KMS-11 (cell line): ENCODE measurements at regions not wholly inside any gene's neighbourhood (a gene's known extent, or its start where the extent isn't known, plus 50 kb on each side); places are given as distances from the start of the nearest gene placed in this dataset.

Experiments
- H2AFZ ChIP-seq: fragments of 200-600 bp; sonication (generic); 2 replicates; pipeline ENCODE4 v1.6.1; 2016; ENCODE audit warnings: antibody characterized with exemption, mixed run types, low read depth
- H3K27ac ChIP-seq: fragments of 200-600 bp; sonication (generic); 2 replicates; pipeline ENCODE4 v1.6.1; 2016; ENCODE audit warnings: mild to moderate bottlenecking, mixed run types
- H3K27me3 ChIP-seq: fragments of 200-600 bp; sonication (generic); 2 replicates; pipeline ENCODE4 v1.6.1; 2017; ENCODE audit warnings: mild to moderate bottlenecking, low read depth, mixed run types, moderate library complexity; ENCODE audit not compliant: insufficient read depth
- H3K36me3 ChIP-seq: fragments of 200-600 bp; sonication (generic); 2 replicates; pipeline ENCODE4 v1.6.1; 2017; ENCODE audit warnings: mild to moderate bottlenecking, mixed run types; ENCODE audit not compliant: insufficient read depth
- H3K4me1 ChIP-seq: fragments of 200-600 bp; sonication (generic); 2 replicates; pipeline ENCODE4 v1.6.1; 2016; ENCODE audit warnings: mild to moderate bottlenecking, low read depth, mixed run types; ENCODE audit not compliant: poor library complexity, severe bottlenecking
- H3K4me2 ChIP-seq: fragments of 200-600 bp; sonication (generic); 2 replicates; pipeline ENCODE4 v1.7.0; 2016; ENCODE audit warnings: mild to moderate bottlenecking, mixed run types
- H3K4me3 ChIP-seq: fragments of 200-600 bp; sonication (generic); IDR thresholded peaks from 2 replicates; pipeline ENCODE4 v1.6.1; 2017; ENCODE audit warnings: low read depth, low read length, mixed read lengths; ENCODE audit not compliant: insufficient read depth
- H3K79me2 ChIP-seq: fragments of 200-600 bp; sonication (generic); 2 replicates; pipeline ENCODE4 v1.6.1; 2016; ENCODE audit warnings: low read depth, mixed run types; ENCODE audit not compliant: insufficient read depth
- H3K9ac ChIP-seq: fragments of 200-600 bp; sonication (generic); 2 replicates; pipeline ENCODE4 v1.6.1; 2016; ENCODE audit warnings: mild to moderate bottlenecking, mixed run types
- H4K20me1 ChIP-seq: fragments of 200-600 bp; sonication (generic); 2 replicates; pipeline ENCODE4 v1.6.1; 2016; ENCODE audit warnings: mild to moderate bottlenecking, mixed run types; ENCODE audit not compliant: insufficient read depth
- TF ChIP-seq, protein P1 (sequence below): fragments of 200-600 bp; sonication (generic); conservative IDR thresholded peaks from 2 replicates; pipeline ENCODE4 v1.6.1; 2017; ENCODE audit warnings: low read depth, mild to moderate bottlenecking, antibody characterized with exemption, low read length, moderate library complexity, mixed read lengths

DNA sequence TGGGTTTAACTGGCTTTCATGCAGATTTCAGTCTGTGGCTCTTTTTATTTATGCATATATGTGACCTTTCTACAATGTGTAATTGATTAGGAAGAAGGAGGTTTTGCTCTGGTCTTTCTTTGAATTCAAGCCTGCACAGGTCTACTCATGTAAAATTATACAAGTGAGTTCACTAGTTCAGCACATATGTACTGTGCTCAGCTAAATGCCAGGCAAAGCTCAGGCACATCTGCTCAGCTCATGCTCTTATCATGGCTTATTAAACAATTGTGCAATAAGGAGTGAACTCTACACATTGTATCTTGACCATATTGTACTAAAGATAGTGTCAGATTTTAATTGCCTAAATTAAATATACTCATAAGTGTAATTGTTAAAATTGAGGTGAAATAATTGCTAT is 378.4 kb downstream of the ADGRL2 start:
- Histone ChIP-seq H3K27me3 (no peaks in the 10 kb centered on the region), H2AFZ (no peak overlapping the region), H3K36me3 (no peaks in the 10 kb centered on the region), H3K79me2 (no peaks in the 10 kb centered on the region), H3K4me1 (no peaks in the 10 kb centered on the region), H3K4me3 (no peak overlapping the region), H4K20me1 (no peaks in the 10 kb centered on the region), H3K9ac (no peak overlapping the region), H3K4me2 (no peak overlapping the region), H3K27ac (no peak overlapping the region)
- TF ChIP-seq, protein P1, sequence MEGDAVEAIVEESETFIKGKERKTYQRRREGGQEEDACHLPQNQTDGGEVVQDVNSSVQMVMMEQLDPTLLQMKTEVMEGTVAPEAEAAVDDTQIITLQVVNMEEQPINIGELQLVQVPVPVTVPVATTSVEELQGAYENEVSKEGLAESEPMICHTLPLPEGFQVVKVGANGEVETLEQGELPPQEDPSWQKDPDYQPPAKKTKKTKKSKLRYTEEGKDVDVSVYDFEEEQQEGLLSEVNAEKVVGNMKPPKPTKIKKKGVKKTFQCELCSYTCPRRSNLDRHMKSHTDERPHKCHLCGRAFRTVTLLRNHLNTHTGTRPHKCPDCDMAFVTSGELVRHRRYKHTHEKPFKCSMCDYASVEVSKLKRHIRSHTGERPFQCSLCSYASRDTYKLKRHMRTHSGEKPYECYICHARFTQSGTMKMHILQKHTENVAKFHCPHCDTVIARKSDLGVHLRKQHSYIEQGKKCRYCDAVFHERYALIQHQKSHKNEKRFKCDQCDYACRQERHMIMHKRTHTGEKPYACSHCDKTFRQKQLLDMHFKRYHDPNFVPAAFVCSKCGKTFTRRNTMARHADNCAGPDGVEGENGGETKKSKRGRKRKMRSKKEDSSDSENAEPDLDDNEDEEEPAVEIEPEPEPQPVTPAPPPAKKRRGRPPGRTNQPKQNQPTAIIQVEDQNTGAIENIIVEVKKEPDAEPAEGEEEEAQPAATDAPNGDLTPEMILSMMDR = no peak

GRCh38 chr1:82177192-82177591 is 376.5 kb downstream of the ADGRL2 start:
- Histone ChIP-seq H3K4me3 (no peak overlapping the region), H3K9ac (no peak overlapping the region), H3K36me3 (no peaks in the 10 kb centered on the region), H3K27ac (no peak overlapping the region), H2AFZ (no peak overlapping the region), H3K27me3 (no peaks in the 10 kb centered on the region), H3K4me2 (no peak overlapping the region), H3K79me2 (no peaks in the 10 kb centered on the region), H4K20me1 (no peaks in the 10 kb centered on the region), H3K4me1 (no peaks in the 10 kb centered on the region)
- TF ChIP-seq, protein P1 = no peak

GRCh38 chr1:82171955-82172354 is 371.2 kb downstream of the ADGRL2 start:
- no peak overlapping the region for H3K4me3 ChIP-seq
- TF ChIP-seq, protein P1 = no peak
- no peaks in the 10 kb centered on the region for H4K20me1 ChIP-seq
- no peak overlapping the region for H3K27ac ChIP-seq
- no peaks in the 10 kb centered on the region for H3K27me3 ChIP-seq
- H3K9ac ChIP-seq = no peak overlapping the region
- no peaks in the 10 kb centered on the region for H3K79me2 ChIP-seq
- no peak overlapping the region for H3K4me2 ChIP-seq
- no peak overlapping the region for H2AFZ ChIP-seq
- H3K4me1 ChIP-seq = no peaks in the 10 kb centered on the region
- no peaks in the 10 kb centered on the region for H3K36me3 ChIP-seq

GRCh38 chr1:82168482-82168881 is 367.7 kb downstream of the ADGRL2 start:
- no peaks in the 10 kb centered on the region for H3K4me1 ChIP-seq
- no peak overlapping the region for H3K27ac ChIP-seq
- no peaks in the 10 kb centered on the region for H3K36me3 ChIP-seq

More at GRCh38 chr1:82168482-82168881, 367.7 kb downstream of the ADGRL2 start:
- Histone ChIP-seq H3K4me3 (no peak overlapping the region), H3K9ac (no peak overlapping the region), H3K79me2 (no peaks in the 10 kb centered on the region), H4K20me1 (no peaks in the 10 kb centered on the region), H2AFZ (no peak overlapping the region), H3K27me3 (no peaks in the 10 kb centered on the region), H3K4me2 (no peak overlapping the region)
- TF ChIP-seq, protein P1 = no peak
